ENCODE measurements at regions not wholly inside any gene's neighbourhood (a gene's known extent, or its start where the extent isn't known, plus 50 kb on each side); places are given as distances from the start of the nearest gene placed in this dataset.
A peak's percentile ranks its signal among the peaks of the same experiment; 100 is the strongest.
"Not testable (repeated sequence)": the region's sequence is repeated elsewhere in the genome, so short reads cannot be mapped to it uniquely, and the experiment has no call there.

DNA sequence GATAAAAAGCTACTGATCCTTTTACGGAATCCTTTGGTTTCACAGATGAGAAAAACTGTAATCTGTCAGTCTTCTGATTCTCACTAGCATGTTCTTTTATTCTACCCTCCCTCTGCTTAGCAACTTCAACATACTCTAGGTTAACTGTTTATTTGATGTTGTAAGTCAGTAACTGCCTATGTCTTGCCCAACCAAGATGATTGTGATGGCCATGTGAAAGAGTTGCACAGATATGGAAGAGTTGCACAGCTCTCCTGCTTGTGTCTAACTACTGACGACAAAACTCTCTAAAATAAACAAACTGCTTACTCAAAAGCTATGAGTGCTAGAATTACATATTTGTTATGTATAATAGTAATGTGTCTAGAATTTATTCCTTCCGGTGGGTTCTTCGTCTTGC is 227.3 kb upstream of the DAB2 start:
- DNase-seq (ENCODE audit: low read depth, low spot score), result no peak
- H3K27ac ChIP-seq, result no peak overlapping the region

DNA sequence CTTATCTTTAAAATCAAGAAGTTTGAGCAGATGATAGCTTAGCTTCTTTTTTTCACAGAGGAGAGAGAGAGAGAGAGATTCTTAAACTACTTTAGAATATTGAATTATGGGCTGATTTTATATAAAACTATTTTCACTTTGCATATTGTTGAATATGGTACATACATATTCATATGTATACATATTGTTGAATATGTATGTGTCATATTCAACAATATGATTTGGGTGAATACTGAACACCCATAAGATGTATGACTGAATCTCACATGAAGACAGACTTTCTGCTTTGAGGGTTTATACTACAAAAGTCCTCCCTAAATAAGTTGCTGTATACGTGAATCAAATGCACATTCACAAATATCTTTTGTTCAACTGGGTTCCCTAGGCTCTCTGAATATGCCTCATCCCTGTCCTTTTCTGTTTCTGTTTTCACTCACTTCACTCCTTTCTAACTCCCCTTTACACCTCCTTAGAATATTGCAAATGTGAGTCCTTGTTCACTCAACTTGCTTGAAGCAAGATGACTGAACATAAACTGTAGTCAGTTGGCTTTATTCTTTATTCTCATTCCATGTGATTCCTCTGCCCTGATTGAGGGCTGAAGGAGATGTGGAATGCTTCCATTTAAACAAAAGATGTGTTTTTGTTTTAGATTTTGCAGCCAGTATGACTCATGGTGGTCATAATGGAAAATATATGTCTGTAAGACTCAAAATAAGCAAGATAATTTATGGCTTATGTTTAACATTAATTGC is 225.4 kb upstream of the DAB2 start:
- no peak overlapping the region for H3K27ac ChIP-seq
- DNase-seq (ENCODE audit: low read depth, low spot score), result no peak

DNA sequence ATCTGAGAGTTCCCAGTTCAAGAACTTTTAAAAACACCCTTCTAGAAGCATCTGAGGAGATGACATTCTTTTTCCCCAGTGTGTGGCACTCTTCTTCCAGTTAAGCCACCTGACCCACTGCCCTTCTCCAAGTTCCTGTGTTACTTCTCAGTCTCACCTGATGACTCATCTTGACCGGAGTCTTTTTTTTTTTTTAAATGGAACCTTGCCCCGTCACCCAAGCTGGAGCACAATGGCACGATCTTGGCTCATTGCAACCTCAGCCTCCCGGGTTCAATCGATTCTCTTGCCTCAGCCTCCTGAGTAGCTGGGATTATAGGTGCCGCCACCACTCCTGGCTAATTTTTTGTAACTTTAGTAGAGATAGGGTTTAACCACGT is 224.1 kb upstream of the DAB2 start:
- H3K27ac ChIP-seq, result peak overlapping the region; percentile 42
- peak; percentile 26 for DNase-seq (ENCODE audit: low read depth, low spot score)

DNA sequence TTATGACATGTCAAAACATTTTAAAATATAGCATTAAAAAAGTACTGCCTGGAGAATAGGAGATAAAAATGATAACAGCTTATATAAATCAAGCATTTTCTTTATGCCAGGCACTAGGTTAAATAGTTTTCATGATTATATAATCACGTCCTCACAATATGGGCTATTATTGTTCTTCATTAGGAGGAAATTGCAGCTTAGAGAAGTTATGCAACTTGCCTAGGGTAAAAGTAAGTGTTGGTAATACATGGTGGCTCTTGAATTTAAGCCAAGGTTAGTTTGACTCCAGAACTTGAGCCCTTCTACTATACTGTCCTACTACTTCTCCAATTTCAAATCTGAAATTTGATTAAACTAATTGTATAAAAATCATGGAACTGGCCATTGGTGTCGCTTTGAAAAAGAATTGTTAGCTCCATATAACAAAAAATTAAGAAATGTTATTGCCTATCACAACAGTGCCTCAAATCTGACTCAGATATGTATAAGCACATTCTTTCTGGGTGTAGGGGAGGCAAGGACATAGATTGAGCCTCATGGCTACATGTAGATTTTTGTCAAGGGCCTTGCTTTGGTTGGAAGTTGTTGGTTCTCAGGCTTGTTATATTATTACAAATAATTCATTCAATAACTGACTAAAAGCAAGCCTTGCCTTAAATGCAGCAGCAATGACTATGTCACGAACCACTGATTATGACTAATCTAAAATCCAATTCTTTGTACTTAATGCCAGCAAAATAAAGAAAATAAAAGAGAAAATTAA is 223.5 kb upstream of the DAB2 start:
- no peak for DNase-seq (ENCODE audit: low read depth, low spot score)
- H3K27ac ChIP-seq, result peak overlapping the region; percentile 42

DNA sequence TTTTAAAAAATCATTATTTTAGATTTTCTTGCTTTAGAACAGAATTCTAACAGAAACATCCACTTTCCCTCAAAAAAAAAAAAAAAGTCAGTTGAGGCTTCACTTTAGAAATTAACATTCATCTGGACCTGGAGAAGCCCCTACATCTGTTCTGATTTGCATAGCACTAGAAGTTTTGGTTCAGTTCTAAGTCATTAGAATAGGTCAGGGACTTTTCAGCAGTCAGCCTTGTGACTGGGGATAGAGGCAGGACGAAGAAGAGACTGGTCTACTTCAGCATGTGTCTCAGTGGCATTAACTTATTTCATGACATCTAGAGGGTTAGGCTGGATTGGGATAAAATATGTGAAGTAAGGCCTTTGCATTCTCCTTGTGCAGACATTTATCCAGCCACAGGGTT is 215.8 kb upstream of the DAB2 start:
- H3K27ac ChIP-seq, result peak overlapping the region; percentile 59
- no peak for DNase-seq (ENCODE audit: low read depth, low spot score)

DNA sequence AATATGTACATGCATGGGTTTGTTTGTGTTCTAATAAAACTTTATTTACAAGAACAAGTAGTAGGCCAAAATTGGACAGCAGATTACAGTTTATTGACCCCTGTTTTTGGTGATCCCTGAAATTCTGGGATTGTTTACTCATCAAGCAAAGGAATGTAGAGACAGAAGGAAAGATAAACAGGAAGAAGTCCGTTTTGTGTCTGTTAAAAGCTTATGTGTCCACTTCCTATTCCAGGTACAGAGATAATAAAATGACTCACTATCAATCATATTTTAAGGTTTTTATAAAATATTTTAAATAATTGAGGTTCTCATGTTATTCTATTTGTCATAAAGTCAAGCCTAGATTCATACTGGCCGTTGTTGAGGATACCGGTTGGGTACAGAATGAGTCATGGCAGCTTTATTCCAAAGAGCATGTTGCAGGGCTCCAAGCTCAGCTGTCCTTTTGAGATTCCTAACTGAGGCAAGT is 214.9 kb upstream of the DAB2 start:
- H3K27ac ChIP-seq, result peak overlapping the region; percentile 59
- DNase-seq (ENCODE audit: low read depth, low spot score), result no peak

DNA sequence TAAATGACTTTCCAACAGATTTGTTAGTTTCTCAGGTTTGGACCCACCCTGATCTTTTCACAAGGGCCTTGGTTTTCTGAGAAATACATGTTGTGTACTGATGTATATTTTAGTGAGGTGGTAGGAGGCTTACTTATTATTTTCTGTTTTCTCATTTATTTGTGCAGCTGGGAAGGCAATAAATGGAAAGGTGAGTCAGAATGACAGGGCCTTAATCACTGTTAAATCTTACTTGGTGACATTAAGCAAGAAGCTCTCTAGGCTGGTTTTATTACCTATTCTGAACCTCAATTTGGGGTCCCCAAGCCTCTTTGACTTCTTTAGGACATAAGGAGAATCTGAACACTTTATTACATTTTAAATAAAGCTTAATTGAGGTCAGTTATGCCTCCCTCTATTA is 214.0 kb upstream of the DAB2 start:
- no peak for DNase-seq (ENCODE audit: low read depth, low spot score)
- H3K27ac ChIP-seq, result peak overlapping the region; percentile 59

DNA sequence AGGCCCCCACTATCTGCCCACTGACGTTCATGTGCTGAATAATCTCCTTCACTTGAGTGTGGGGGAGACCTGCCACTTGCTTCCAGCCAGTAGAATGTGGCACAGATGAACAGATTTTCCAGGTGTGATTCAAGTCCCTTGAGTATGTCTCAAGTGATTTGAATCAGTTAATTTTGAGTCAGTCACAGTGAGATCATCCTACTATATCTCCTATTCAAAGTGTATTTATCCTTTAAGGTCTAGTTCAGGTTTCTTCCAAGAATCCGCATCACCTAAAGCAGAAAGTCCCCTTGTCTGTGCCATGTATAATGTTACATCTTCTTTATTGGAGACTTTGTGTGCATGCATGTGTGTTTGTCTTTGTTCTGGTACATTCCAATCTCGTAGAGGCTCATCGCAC is 208.3 kb upstream of the DAB2 start:
- H3K27ac ChIP-seq, result no peak overlapping the region
- DNase-seq (ENCODE audit: low read depth, low spot score), result no peak

DNA sequence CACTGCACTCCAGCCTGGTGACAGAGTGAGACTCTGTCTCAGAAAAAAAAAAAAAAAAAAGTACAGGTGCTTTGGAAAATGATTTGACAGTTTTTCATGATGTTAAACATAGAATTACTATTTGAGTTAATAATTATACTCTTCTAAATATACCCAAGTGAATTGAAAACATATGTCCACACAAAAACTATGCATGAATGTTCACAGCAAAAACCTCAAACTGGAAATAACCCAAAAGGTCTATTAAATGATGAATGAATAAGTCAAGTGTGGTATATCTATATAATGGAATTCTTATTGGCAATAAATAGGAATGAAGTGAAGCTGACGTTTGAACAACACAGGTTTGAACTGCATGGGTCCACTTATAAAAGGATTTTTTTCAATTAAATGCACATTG is 207.2 kb upstream of the DAB2 start:
- H3K27ac ChIP-seq, result no peak overlapping the region
- no peak for DNase-seq (ENCODE audit: low read depth, low spot score)

DNA sequence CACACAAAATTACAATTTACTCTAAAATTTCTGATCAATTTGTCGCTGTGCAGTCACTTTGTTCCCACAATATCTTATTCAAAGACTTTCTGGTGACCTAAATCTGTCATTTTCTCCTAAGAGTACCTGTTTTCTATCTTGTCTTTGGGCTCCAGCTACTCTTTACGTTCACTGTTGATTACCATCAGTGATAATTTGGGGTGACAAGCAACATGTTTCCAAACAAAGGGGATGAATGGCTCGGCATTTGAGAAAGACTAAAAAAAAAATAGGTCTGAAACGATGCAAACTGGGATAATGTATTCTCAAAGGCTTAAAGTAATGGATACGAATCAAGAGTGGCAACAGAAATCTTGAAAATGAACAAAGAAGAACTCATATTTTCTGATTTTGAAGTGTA is 205.2 kb upstream of the DAB2 start:
- no peak overlapping the region for H3K27ac ChIP-seq
- no peak for DNase-seq (ENCODE audit: low read depth, low spot score)

DNA sequence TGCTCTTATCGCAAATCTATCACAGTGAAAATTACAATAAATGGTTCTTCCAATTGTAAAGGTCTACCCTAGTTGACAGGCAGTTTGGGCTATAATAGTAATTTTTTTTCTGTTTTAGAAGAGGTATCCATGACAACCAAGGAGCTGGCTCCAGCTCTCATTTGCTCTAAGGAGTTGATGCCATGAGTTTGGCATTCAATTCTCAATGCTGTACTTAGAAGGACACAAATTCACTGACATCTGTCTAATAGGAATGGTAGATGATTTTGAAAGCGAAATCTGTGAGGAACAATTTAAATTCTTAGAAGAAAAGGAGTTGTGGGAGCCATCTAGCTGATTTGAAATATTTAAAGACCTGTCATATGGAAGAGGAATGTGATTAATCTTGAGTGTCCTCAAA is 203.6 kb upstream of the DAB2 start:
- no peak overlapping the region for H3K27ac ChIP-seq
- no peak for DNase-seq (ENCODE audit: low read depth, low spot score)

DNA sequence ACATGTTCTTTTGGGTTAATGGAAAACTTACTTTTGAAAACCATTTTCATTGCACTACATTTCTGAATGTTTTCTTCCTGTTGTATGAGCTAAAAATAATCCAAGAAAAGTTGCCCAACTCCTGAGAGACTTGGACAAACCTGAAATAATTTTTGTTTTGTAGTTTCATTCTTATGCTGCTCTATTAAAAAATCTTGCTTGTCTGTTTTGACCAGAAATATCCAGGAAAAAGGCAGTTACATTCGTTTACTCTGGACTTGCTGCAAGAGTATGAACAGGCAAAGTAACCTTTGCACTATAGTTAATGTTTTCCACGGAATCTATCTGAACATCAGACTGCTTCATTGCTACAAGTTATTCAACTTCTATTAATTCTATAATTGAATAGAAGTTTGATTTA is 200.1 kb upstream of the DAB2 start:
- peak overlapping the region; percentile 34 for H3K27ac ChIP-seq
- no peak for DNase-seq (ENCODE audit: low read depth, low spot score)

DNA sequence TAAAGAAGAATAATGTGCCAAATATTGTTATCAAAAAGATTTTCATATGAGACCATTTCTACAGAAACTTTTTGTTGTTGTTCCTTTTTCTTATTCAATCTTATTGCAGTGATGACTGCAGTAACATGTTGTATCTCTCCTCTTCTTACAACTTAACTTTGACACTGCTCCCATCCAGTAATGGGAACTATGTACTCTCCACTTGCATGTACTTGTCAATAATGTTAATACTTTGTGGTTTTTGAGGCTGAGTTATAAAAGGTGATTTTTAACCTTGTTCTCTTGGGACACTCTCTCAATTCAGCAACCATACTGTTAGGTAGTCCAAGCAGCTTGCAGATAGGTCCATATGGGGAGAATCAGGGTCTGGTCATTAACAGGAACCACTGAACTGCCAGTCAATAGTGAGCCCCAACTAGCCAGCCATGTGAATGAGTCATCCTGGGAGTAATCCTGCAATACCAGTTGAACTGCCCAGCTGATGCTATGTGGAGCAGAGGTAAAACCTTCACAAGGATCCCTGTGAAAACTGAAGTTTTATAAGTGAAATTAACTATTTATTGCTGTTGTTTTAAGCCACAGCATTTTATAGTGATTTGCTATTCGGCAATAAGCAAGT is 199.6 kb upstream of the DAB2 start:
- DNase-seq (ENCODE audit: low read depth, low spot score), result peak; percentile 51
- peak overlapping the region; percentile 34 for H3K27ac ChIP-seq

DNA sequence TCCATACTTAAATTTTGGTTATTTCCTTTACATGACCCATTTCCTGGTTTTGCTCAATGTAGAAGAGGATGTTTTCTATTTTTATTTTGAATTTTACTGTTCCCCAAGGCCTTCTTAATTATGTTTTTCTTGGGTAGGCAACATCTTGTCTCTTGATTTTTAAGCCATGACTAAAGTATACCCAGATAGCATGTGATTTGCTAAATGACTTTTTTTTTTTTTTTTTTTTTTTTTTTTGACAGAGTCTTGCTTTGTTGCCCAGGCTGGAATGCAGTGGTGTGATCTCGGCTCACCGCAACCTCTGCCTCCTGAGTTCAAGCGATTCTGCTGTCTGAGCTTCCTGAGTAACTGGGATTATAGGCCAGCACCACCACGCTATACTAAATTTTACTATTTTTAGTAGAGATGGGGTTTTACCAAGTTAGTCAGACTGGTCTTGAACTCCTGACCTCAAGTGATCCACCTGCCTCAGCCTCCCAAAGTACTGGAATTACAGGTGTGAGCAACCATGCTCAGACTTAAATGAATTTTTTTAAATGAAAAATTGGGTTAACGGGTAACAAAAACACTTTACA is 198.6 kb upstream of the DAB2 start:
- no peak overlapping the region for H3K27ac ChIP-seq
- no peak for DNase-seq (ENCODE audit: low read depth, low spot score)

DNA sequence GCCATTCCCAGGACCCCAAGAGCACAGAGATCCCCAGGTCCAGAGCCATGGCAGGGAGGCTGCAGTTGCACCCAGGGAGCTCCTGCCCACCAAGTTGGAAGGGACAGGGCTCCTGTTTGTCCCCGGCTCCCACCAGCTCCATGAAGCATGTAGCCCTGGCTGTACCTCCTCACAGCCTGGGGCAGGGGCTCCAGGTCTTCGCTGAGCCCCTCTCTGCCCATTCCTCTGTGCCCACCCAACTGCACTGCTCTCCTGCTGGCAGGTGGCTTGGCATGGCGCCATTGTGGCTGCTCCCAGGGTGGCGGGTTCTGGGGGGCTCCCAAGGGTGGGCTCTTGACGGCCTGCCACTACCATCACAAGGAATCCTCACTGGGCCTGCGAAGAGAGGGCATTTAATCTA is 197.5 kb upstream of the DAB2 start:
- DNase-seq (ENCODE audit: low read depth, low spot score), result no peak
- no peak overlapping the region for H3K27ac ChIP-seq

DNA sequence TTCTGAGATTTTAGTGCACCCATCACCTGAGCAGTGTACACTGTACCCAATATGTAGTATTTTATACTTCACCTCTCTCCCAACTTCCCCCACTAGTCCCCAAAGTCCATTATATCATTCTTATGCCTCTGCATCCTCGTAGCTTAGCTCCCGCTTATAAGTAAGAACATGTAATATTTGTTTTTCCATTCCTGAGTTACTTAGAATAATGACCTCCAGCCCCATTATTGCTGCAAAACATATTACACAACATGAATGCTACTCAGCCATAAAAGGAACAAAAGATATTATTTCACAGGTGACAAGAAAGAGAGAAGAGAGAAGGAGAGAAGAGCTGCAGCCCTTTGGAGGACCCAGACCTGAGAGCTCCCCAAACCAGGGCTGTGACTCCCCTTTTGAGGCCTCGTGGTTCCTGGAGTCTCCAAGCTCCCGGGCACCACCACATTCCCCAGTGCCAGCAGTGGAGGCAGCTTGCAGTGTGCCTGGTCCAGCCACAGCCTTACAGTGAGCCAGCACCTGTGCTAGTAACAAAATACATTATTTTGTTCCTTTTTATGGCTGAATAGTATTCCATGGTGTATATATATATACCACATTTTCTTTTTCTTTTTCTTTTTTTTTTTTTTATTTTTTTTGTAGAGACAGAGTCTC is 194.5 kb upstream of the DAB2 start:
- no peak for DNase-seq (ENCODE audit: low read depth, low spot score)
- no peak overlapping the region for H3K27ac ChIP-seq

DNA sequence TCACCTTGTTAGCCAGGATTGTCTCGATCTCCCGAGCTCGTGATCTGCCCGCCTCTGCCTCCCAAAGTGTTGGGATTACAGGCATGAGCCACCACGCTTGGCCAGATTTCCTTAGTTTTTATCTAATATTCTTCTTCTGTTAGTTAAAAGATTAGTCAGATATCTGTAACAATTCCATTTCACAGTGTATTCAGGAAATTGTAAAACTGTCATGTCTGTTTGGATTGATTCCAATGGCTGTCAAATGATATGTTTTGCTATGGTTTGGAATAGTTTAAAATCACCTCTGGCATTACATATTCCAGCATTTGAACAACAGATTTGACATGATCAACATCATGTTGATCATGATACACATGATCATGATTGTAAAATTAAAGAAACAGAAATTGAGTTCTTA is 193.6 kb upstream of the DAB2 start:
- no peak for DNase-seq (ENCODE audit: low read depth, low spot score)
- no peak overlapping the region for H3K27ac ChIP-seq

DNA sequence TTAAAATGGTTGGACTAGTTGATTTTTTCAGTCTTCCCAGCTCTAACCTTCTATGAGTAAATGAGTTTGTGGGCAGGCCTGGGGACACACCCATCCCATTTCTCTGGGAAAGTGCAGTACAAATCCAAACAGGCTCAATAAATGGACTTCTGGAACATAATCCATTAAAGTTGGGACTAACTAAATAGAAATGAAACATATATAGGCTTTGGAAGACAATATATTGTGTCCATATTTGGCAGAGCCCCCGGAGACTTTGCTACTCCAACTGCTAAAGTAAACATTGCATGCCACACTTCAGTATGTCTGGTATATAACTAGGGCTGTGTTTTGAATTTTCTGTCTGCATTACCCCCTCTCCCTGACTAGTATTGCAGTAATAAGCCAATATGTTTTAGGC is 191.4 kb upstream of the DAB2 start:
- no peak overlapping the region for H3K27ac ChIP-seq
- DNase-seq (ENCODE audit: low read depth, low spot score), result no peak

DNA sequence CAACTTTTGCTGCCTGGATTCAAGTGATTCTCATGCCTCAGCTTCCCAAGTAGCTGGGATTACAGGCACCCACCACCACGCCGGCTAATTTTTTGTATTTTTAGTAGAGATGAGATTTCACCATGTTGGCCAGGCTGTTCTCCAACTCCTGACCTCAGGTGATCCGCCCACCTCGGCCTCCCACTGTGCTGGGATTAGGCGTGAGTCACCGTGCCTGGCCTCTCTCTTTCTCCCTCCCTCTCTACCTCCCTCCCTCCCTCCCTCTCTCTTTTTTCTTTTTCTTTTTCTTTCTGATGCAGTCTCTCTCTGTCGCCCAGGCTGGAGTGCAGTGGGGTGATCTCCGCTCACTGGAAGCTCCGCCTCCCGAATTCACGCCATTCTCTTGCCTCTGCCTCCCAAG is 186.3 kb upstream of the DAB2 start:
- not testable (repeated sequence) for H3K27ac ChIP-seq; DNase-seq (ENCODE audit: low read depth, low spot score)

DNA sequence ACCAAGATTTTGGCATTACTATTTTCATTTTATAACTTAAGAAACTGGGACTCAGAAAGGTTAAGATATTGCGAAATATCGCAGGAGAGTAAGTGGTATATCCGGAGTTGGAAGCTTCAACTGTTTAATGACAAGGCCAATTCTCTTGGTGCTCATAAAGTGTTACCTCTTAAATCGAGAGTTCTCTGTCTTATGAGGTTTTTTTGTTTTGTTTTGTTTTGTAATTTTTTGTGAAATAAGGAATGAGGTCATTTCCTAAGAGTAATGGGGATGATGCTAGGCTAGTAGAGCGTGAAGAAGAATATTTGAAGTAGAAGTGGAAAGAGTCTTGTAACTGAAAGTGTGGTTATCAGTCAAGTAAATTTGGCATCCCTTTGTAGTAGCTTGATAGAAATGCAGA is 183.2 kb upstream of the DAB2 start:
- no peak overlapping the region for H3K27ac ChIP-seq
- no peak for DNase-seq (ENCODE audit: low read depth, low spot score)

DNA sequence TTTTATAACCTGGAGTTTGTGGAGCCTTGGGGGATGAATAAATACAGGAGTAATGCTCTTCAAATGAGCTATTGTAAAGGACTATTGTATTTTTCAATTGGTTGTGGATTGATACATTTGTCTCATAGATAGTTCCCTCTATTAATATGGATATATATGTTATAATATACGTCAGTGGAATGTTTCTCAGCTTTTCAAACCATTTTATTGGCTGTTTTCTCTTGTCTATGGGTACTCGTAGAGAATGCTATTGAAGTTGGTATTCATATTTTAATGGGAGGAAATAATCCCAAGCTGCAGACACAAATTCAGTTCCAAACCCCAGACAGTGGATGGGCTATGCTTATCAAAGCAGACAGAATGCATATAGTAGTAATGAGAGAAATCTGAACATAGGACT is 181.8 kb upstream of the DAB2 start:
- no peak overlapping the region for H3K27ac ChIP-seq
- DNase-seq (ENCODE audit: low read depth, low spot score), result no peak

Data from epithelial cell of prostate (primary cell).